CD4-positive, alpha-beta T cell treated with Interleukin-15 for 1 hour (primary cell): ENCODE measurements at regions not wholly inside any gene's neighbourhood (a gene's known extent, or its start where the extent isn't known, plus 50 kb on each side); places are given as distances from the start of the nearest gene placed in this dataset.

ENCODE experiments used
- DNase-seq: peaks from one replicate; pipeline ENCODE4 v3.0.0-alpha.2; 2020

DNA sequence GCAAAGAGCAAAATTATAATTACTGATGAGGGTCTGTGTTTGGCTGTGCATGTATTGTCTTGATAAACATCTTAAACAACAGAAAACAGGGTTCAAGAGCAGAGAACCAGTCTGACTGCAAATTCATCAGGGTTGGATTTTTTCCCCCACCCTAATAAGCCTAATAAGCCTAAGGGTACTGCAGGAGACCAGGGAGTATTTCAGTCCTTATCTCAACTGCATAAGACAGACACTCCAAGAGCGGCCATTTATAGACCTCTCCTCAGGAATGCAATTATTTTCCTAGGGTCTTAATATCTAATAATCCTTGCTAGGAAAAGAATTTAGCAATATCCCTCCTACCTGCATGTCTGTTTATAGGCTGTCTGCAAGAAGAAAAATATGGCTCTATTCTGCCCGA is 2011.5 kb upstream of the PCDH20 start:
- DNase-seq: no peak

DNA sequence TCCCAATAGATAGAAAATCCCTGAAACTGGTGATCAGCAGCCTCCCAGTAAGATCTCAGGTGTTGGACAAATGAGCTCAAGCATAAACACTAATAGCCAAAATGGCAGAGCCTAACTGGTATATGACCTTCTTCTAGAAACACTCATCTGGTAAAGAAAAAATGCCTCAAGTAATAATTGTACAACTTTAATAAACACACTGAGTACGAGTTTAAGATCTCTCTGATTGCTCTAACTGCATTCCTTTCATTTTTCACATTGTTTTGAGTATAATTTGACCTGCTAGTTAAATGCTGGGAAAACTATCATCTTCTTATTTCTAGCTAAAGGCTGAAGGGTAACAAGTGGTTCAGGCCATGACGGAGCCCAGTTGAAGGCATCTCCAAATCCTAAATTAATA is 2009.5 kb upstream of the PCDH20 start:
- DNase-seq: no peak

- no peak for DNase-seq
Observed at GRCh38 chr13:63421123-63421522, 2005.5 kb upstream of the PCDH20 start.

- DNase-seq: no peak
Observed at GRCh38 chr13:63420685-63421084, 2005.0 kb upstream of the PCDH20 start.

- DNase-seq: no peak
Observed at GRCh38 chr13:63414247-63414646, 1998.6 kb upstream of the PCDH20 start.

DNA sequence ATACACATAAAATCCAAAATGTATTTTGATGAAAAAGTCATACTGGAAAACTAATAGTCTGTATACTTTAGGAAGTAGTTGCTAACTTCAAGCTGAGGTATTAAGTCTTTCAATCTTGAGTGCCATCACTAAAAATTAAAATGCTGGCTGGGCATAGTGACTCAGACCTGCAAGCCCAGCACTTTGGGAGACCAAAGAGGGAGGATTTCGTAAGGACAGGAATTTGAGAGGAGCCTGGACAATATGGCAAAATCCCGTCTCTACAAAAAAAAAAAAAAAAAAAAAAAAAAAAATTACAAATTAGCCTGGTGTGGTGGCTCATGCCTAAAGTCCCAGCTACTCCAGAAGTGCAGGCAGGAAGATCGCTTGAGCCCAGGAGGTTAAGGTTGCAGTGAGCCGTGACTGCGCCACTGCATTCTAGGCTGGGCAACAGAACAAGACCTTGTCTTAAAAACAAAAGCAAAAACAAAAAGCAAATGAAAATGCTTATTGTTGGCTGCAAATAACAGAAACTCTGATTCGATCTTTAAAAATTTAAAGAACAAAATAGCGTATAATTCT is 1994.2 kb upstream of the PCDH20 start:
- no peak for DNase-seq

DNA sequence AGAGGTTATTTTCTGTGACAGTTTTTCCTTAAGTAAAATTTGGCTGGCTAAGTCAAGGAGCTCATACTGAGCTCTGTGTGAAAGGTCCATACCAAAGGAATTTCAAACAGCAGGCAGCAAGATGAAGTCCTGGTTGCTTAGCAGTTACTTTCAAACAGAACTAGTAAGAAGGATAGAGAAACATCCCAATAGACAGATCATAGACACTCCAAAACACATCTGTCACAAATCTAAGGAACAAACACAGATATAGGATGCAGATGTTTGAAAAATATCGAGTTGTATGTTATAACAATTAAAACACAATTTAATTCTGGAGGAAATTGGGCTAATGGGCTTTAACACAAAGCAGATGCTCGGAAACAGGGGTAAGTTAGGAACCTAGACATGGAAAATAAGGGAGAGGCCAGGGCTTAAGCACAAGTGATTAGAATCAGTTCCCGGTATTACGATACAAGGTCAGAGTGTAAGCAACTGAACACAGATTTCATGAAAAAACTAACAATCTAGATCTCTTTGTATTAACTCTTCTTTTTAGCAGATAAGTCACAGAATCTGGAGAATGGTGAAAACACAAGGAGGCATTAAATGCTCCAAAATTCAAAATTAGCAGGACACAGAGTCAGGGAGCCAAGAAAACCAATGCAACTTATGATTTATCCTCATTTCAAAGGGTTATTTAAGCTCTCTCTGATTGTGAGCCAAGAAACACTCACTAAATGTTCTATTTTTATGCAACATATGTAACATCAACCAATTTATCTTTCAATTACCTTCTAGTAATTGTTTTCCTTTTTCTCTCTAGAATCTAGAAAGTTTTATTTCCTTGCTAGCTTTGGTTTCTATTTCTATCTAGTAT is 1992.9 kb upstream of the PCDH20 start:
- DNase-seq: no peak

- DNase-seq: no peak
Observed at GRCh38 chr13:63403733-63404132, 1988.1 kb upstream of the PCDH20 start.

GRCh38 chr13:63396746-63397145 is 1981.1 kb upstream of the PCDH20 start:
- DNase-seq: no peak

GRCh38 chr13:63393112-63393511 is 1977.5 kb upstream of the PCDH20 start:
- DNase-seq: no peak

DNA sequence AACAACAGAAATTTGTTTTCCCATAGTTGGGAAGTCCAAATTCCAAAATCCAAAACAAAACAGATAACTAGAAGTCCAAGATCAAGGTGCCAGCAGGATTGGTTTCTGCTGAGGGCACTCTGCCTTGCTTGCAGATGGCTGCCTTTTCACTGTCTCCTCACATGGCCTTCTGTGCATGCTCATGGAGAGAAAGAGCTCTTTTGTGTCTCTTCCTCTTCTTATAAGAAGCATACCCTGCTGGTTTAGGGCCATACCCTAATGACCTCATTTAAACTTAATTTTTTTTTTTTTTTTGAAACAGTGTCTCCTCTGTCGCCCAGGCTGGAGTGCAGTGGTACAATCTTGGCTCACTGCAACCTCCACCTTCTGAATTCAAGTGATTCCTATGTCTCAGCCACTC is 1974.1 kb upstream of the PCDH20 start:
- no peak for DNase-seq

DNA sequence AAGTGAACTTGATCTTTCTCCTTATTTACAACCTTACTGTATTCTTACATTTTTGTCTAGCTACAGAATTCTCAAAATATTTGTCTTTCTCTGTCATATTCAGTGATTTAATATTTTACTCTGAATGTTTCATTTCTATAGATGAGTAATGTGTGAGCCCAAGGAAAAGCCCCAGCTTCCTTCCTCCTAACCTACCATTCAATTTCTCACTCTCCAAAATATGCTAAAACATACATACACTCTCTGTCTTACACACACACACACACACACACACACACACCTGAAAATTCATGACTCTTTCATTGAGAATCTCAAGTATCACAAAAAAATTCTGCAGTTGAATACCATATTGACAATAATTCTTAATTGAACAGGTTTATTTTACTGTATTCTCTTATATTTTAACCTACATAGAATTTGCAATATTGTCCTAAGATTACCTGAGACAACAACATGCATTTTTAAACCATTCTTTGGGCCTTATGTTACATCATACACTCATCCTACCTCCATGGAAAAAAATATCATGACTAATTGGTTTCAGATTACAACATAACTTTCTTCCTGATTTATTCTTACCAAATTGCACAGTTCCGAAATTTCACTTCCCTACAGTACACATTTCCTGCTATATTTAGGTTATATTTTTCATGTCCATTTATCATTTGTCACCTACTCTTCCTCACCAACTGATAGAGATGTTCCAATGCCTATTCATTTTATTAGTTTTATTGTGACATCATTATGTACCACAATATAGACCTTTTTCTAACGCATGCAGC is 1965.6 kb upstream of the PCDH20 start:
- DNase-seq: no peak

DNA sequence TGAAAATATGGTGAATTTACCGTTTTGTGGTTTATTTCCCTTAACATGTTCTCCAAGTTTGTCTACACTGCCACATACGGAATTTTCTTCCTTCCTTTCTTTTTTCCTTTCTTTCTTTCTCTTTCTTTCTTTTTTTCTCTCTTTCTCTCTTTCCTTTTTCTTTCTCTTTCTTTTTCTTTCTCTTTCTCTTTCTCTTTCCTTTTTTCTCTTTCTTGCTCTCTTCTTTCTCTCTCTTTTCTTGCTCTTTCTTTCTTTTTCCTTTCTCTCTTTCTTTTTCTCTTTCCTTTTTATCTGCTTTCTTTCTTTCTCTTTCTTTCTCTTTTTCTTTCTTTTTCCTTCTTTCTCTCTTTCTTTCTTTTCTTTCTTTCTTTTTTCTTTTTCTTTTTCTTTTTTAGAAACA is 1962.3 kb upstream of the PCDH20 start:
- DNase-seq: no peak

DNA sequence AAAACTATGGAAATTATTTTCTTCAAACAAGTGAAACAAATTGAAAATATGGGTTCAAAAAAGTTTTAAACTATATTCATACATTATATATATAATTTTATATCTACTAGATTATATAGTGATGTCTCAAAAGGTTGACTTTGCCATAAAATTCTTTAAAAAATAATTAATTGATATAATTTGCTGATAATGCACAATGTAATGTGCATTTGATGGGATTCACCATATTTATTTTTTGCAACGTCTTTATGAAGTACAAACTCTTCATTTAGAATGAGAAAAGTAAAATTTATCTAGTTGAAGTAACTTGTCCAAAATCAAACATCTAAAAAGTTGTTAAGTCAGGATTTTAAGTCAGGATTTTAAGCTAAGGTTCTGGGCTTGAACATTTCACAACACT is 1954.5 kb upstream of the PCDH20 start:
- DNase-seq: no peak

- DNase-seq: no peak
Observed at GRCh38 chr13:63367522-63368198, 1952.0 kb upstream of the PCDH20 start.

DNA sequence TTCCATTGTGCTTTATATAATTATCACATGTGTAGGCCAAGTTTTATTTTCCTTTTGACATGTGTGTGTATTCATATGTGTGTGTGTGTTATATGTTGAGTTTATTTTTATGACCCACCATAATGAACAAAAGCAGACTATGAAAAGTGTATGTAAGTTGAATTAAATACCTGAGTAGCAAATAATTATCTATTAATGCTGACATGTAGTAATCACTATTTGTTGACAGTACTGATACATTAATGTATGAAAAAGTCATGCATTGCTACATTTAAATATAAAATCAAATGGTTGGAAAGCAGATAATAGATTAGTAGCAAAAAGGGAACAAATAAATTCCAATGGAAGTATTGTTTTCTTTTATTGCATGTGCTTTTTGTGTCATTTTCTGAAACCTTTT is 1948.5 kb upstream of the PCDH20 start:
- no peak for DNase-seq

DNA sequence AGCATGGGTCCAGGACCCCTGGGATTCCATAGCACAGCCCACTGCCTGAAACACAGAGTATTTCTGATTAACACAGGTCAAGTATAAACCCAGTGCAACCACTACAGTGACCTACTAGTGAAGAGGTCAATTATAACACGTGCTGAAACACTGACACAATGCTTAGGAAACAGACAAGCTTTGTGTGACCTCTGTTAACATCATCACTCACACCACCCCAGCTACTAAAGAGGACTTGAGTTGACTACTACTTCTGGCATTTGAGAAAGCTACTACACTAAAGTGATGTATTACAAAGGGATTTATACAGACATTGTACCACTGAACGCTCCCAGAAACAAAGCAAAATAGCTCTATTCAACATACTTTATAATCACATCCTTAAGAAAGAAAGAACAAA is 1935.9 kb upstream of the PCDH20 start:
- no peak for DNase-seq

GRCh38 chr13:63351081-63351480 is 1935.4 kb upstream of the PCDH20 start:
- no peak for DNase-seq

DNA sequence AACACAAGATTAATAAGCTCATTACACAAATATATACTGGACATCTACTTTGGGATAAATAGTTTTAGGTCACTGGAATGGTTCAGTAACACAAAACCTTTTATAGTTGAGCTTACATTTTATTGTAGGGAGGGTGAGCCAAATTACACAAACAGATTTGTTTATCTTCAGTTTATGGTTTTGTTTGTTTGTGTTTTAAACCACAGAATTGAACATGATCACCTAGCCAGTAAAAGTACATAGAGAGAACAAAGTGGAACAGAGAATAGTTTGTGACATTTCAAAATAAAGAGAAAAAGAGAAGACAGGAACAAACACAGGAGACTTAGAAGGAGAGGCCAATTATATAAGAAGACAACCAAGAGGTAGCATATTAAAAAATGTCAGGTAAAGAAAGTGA is 1930.2 kb upstream of the PCDH20 start:
- DNase-seq: no peak

- no peak for DNase-seq
Observed at GRCh38 chr13:63344711-63345110, 1929.1 kb upstream of the PCDH20 start.

DNA sequence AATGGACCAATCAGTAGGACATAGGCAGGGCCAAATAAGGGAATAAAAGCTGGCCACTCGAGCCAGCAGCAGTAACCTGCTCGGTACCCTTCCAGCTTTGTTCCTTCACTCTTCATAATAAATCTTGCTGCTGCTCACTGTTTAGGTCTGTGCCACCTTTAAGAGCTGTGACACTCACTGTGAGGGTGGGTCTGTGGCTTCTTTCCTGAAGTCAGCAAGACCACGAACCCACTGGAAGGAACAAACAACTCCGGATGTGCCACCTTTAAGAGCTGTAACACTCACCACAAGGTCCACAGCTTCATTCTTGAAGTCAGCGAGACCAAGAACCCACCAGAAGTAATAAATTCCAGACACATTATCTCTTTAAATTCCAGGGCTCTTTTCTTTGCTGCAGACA is 1922.3 kb upstream of the PCDH20 start:
- DNase-seq: no peak

- DNase-seq: no peak
Observed at GRCh38 chr13:63337041-63337440, 1921.4 kb upstream of the PCDH20 start.

DNA sequence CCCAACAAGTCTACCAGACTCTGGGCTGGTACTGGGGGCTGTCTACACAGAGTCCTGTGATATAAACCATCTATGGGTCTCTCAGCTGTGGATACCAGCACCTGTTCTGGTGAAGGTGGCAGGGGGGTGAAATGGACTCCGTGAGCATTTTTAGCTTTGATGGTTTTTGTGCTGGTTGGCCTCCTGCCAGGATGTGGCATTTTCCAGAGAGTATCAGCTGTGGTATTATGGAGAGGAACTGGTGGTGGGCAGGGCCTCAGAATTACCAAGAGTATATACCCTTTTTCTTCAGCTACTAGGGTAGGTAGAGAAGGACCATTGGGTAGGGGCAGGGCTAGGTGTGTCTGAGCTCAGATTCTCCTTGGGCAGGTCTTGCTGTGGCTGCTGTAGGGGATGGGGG is 1920.9 kb upstream of the PCDH20 start:
- no peak for DNase-seq
